Spinal cord (tissue), 9 donors: ENCODE measurements at regions not wholly inside any gene's neighbourhood (a gene's known extent, or its start where the extent isn't known, plus 50 kb on each side); places are given as distances from the start of the nearest gene placed in this dataset.

Source experiments
- DNase-seq, 6 donors: peaks; one replicate each; pipeline versions ENCODE4 v3.0.0 to v3.0.0-alpha.2; 2013 to 2015; ENCODE audit warnings: low spot score in 6 of 6, low read depth in 4 of 6
- H3K27ac ChIP-seq: one replicate; pipeline ENCODE4 v1.5.1; 2013; ENCODE audit warnings: low read depth, low read length, control low read depth
- H3K27me3 ChIP-seq: one replicate; pipeline ENCODE4 v1.6.1; 2013; ENCODE audit warnings: low read length; ENCODE audit not compliant: control insufficient read depth, insufficient read depth
- H3K36me3 ChIP-seq: one replicate; pipeline ENCODE4 v1.6.1; 2013; ENCODE audit warnings: low read length; ENCODE audit not compliant: control insufficient read depth, insufficient read depth
- H3K4me1 ChIP-seq: one replicate; pipeline ENCODE4 v1.6.1; 2013; ENCODE audit warnings: low read length; ENCODE audit not compliant: control insufficient read depth, insufficient read depth
- H3K4me3 ChIP-seq: one replicate; pipeline ENCODE4 v1.5.1; 2013; ENCODE audit warnings: low read depth, low read length, control low read depth
- H3K9me3 ChIP-seq: one replicate; pipeline ENCODE4 v1.6.1; 2013; ENCODE audit warnings: low read length; ENCODE audit not compliant: control insufficient read depth, insufficient read depth
- WGBS: methylation state at CpG from one replicate; pipeline ENCODE4 v1.1.5; 2013; ENCODE audit warnings: missing lambda C conversion rate; ENCODE audit not compliant: insufficient coverage; 5-methylcytosine and 5-hydroxymethylcytosine counted together
- donor health status: healthy.

DNA sequence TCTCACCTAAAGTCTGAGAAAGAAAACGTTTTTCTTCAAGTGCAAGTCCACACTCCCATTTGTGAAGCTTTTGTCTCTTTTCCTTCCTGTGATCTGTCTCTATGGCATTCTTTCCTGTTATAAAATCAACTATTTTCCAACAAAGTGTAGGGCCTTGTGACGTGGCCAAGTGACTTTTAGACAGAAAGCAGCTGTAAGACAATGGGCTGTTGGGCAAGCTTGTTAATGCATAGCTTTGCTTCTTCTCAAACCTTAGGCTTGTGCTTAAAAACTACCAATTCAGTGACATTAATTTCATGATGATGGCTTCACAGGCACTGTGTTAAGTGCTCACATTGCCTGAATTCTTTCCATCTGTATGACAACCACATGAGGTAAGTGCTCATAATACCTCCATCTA, 83.5 kb downstream of the VCY1B start:
- Histone ChIP-seq H3K27me3 (no peaks in the 10 kb centered on the region), H3K27ac (no peak overlapping the region), H3K9me3 (no peaks in the 10 kb centered on the region), H3K4me1 (no peaks in the 10 kb centered on the region), H3K36me3 (no peaks in the 10 kb centered on the region), H3K4me3 (no peak overlapping the region)
- no peak for DNase-seq
- WGBS = no CpG with 5 or more reads among the region's 2 CpGs

DNA sequence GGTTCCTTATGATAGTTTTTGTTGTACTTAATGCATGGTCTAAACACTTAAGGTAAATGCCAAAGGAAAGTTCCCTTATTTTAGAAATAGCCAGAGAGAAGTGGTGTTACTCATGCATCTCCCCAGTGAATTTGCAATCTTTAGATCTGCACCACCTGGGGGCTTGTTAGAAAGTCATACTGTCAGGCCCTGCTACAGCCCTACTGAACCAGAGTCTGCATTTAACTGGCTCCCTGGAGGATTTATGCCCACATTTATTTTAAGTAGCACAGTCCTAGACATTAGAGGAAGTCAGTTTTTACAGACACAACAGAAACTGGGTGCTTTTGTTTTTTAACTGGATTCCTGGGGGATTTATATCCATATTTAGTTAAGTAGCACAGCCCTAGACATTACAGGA, 89.6 kb downstream of the VCY1B start:
- no peak overlapping the region for H3K27ac ChIP-seq

DNA sequence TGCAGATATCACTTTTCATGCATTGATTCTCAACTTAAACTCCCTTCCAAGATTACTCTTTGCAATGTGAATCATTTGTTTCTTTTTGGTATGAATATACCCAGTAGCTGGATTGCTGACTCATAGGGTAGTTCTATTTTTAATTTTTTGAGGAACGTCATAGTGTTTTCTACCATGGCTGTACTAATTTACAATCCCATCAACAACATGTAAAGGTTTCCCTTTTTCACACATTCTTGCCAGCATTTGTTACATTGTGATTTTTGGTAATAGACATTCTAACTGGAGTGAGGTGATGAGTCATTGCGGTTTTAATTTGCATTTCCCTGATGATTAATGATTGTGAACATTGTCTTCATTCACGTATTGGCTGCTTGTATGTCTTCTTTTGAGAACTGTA, 126.7 kb downstream of the VCY1B start:
- H3K36me3 ChIP-seq = no peaks in the 10 kb centered on the region
- no peaks in the 10 kb centered on the region for H3K4me1 ChIP-seq
- H3K27me3 ChIP-seq = no peaks in the 10 kb centered on the region
- H3K4me3 ChIP-seq = no peak overlapping the region
- no peaks in the 10 kb centered on the region for H3K9me3 ChIP-seq
- no peak for DNase-seq
- no peak overlapping the region for H3K27ac ChIP-seq
- WGBS = no CpG with 5 or more reads among the region's 3 CpGs

More for the DNA sequence above, 89.6 kb downstream of the VCY1B start:
- Histone ChIP-seq H3K4me3 (no peak overlapping the region), H3K4me1 (no peaks in the 10 kb centered on the region), H3K36me3 (no peaks in the 10 kb centered on the region), H3K9me3 (no peaks in the 10 kb centered on the region), H3K27me3 (no peaks in the 10 kb centered on the region)
- peak in 1 of 6 donors; percentile 1 for DNase-seq

DNA sequence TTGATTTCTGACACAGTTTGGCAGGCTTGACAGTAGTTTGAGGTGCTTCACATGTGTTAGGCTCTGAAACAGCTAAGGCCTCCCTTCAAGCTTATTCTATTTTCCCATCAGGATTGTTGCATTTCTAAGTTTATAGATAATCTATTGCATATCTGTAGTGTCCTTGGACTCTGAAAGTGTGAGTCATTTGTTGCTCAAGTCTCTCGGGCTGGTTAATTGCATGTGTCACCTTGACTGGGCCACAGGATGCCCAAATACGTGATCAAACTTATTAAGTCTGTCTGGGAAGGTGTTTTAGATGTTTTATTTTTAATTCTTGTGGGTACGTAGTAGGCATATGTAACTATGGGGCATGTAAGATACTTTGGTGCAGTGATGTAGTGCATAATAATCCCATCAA, 166.0 kb downstream of the VCY1B start:
- Histone ChIP-seq H3K9me3 (no peaks in the 10 kb centered on the region), H3K36me3 (no peaks in the 10 kb centered on the region), H3K4me3 (no peak overlapping the region), H3K27ac (no peak overlapping the region), H3K27me3 (no peaks in the 10 kb centered on the region), H3K4me1 (no peaks in the 10 kb centered on the region)
- DNase-seq = no peak
- WGBS = no CpG with 5 or more reads among the region's 3 CpGs

DNA sequence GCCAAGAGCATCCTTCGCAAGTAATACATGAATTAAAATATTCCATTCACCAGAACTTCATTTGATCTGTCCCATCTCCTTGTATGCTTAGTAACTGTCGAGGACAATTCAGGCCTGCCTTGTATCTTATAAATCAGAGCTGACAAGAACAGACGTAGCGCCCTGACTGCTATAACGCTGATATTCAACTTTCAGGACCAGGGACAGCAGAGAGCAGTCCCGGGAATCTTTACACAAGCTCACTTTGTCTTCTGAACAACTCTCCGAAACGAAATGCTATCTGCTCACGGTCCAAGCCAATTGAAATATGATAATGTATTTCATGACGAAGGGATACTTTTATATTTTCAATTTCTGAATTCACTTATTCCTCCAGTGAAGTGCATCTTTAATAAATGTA, 175.7 kb downstream of the VCY1B start:
- DNase-seq = no peak
- no peak overlapping the region for H3K27ac ChIP-seq
- H3K4me3 ChIP-seq = no peak overlapping the region
- no peaks in the 10 kb centered on the region for H3K36me3 ChIP-seq
- H3K9me3 ChIP-seq = no peaks in the 10 kb centered on the region
- H3K4me1 ChIP-seq = no peaks in the 10 kb centered on the region
- no peaks in the 10 kb centered on the region for H3K27me3 ChIP-seq
- no CpG with 5 or more reads among the region's 10 CpGs for WGBS

DNA sequence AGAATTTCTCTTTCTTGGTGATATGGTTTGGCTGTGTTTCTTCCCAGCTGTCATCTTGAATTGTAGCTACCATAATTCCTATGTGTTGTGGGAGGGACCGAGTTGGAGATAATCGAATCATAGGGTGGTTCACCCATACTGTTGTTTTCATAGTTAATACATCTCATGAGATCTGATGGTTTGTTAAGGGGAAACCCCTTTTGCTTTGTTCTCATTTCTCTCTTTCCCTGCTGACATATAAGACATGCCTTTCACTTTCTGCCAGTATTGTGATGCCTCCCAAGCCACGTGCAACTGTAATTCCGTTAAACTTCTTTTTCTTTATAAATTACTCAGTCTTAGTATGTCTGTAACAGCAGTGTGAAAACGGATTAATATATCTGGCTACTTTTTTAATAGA, 179.0 kb downstream of the VCY1B start:
- Histone ChIP-seq H3K9me3 (no peaks in the 10 kb centered on the region), H3K27ac (no peak overlapping the region), H3K36me3 (no peaks in the 10 kb centered on the region), H3K4me1 (no peaks in the 10 kb centered on the region), H3K27me3 (no peaks in the 10 kb centered on the region), H3K4me3 (no peak overlapping the region)
- no CpG with 5 or more reads among the region's 5 CpGs for WGBS
- no peak for DNase-seq

DNA sequence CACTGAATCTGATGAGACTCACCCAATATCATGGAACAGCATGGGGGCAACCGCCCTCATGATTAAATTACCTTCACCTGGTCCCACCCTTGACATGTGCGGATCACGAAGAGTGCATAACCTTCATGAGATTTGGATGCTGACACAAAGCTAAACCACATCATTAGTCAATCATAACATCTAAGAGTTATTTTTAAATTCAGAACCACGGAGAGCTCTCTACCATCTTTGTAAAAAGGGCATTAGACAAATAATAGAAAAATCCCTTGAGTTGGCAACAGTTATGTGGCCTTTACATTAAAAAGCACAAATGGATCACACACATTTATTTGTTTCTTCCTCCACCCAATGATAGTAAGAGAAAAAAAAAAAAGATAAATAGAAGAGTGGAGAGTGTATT, 182.2 kb downstream of the VCY1B start:
- DNase-seq = no peak
- WGBS = no CpG with 5 or more reads among the region's 4 CpGs
- no peaks in the 10 kb centered on the region for H3K4me1 ChIP-seq
- no peak overlapping the region for H3K4me3 ChIP-seq
- no peak overlapping the region for H3K27ac ChIP-seq
- H3K36me3 ChIP-seq = no peaks in the 10 kb centered on the region
- H3K9me3 ChIP-seq = no peaks in the 10 kb centered on the region
- no peaks in the 10 kb centered on the region for H3K27me3 ChIP-seq

DNA sequence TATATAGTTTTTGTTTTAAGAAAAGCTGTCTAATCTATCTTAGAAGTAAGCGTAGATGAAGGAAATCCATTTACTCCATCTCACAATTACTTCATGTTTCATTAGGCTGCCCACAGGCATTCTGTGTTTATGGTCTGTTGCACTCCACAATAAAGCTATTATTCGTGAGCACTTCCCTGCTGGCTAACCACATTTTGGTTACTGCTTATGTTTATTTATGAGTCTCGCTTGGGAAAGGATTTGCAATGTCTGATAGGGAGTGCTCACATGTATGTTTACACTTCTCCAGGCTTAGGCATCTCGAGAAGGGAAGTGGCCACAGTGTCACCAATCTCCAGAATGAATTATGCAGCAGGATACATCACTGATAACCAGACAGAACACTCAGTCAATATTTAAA, 190.9 kb downstream of the VCY1B start:
- WGBS = no CpG with 5 or more reads among the region's 4 CpGs

DNA sequence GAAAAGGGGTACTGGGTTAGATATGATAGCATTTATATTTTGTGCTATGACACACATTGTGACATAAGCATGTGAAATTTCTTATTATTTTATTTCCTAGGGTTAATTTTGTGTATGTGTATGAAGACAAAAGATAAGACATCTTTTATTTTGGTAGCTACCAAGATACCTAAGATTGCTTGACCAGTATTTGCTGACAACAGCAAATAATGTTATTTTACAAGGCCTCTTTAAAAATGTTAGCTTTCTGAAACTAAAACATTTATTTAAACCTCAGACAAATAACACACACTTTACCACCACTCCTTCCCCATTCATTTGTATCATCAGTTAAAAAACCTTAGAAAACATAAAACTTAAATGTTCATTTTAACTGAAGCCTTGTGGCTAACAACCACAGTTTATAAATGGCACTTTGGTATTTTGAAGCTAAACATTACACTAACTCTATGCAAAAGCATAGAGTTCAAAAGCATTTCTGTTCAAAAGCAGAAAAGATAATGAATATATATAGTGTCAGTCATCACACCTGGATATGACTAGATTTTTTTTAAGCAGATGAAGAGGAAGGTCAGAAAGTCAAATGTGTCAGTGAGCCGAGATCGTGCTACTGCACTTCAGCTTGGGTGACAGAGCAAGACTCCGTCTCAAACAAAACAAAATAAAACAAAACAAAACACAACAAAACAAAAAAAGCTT, 193.0 kb downstream of the VCY1B start:
- no peak for DNase-seq
- Histone ChIP-seq H3K4me3 (no peak overlapping the region), H3K27me3 (no peaks in the 10 kb centered on the region), H3K27ac (no peak overlapping the region), H3K36me3 (no peaks in the 10 kb centered on the region), H3K9me3 (no peaks in the 10 kb centered on the region), H3K4me1 (no peaks in the 10 kb centered on the region)
- no CpG with 5 or more reads among the region's 3 CpGs for WGBS

More for the DNA sequence above, 190.9 kb downstream of the VCY1B start:
- Histone ChIP-seq H3K4me3 (no peak overlapping the region), H3K9me3 (no peaks in the 10 kb centered on the region), H3K4me1 (no peaks in the 10 kb centered on the region), H3K36me3 (no peaks in the 10 kb centered on the region), H3K27ac (no peak overlapping the region), H3K27me3 (no peaks in the 10 kb centered on the region)
- DNase-seq = peak in 1 of 6 donors; percentile 79

DNA sequence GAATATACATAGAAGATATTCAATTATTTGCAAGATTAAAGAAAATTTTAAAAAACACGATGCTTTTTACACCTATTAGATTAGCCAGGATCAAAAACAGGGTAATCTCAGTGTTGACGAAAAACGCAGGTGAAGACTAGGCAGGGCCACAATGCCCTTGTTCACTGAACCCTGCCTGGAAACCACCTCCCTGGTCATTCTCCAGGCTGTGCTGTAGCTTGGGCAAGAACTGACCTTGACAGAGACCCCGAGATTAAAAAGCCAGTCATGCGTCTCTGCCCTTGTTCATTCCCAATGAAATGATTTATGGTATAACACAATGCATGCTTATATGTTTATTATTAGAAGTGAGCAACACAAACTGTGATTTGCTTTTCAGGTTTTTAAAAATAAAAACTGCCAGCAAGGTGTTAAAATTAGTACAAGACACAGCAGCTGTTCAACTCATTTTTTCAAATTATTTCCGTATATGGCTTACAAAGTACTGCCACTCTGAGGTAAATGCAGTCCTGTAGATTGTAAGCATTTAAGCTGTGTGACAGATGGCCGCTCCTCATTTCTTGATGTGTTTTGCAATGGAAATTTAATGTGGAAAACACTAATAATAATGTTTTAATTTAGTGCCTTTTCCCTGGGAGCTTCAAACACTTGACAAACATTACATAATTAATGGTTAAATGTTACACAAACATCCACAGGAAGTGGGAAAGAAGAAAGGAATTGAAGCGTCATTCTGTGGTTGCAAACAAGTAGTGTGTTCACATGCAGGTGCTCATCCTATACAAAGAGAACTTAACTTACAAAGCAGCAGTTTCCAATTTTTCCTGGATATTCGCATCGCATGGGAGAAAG, 200.2 kb downstream of the VCY1B start:
- H3K27ac ChIP-seq = no peak overlapping the region
- DNase-seq = peak in 1 of 6 donors; percentile 17
- H3K27me3 ChIP-seq = no peaks in the 10 kb centered on the region
- no CpG with 5 or more reads among the region's 10 CpGs for WGBS
- no peaks in the 10 kb centered on the region for H3K36me3 ChIP-seq
- H3K4me1 ChIP-seq = no peaks in the 10 kb centered on the region
- no peaks in the 10 kb centered on the region for H3K9me3 ChIP-seq
- no peak overlapping the region for H3K4me3 ChIP-seq
